ENCODE measurements at regions not wholly inside any gene's neighbourhood (a gene's known extent, or its start where the extent isn't known, plus 50 kb on each side); places are given as distances from the start of the nearest gene placed in this dataset.

- H3K4me1 Mint-ChIP-seq: no peaks in the 10 kb centered on the region
- no peaks in the 10 kb centered on the region for H3K36me3 Mint-ChIP-seq (ENCODE audit: low read depth)
- DNase-seq (no peak), ATAC-seq (no peak)
- no peak overlapping the region for H3K27ac Mint-ChIP-seq
- peaks cover 4% of the 10 kb centered on the region for H3K27me3 Mint-ChIP-seq
- no peak overlapping the region for H3K4me3 Mint-ChIP-seq
- H3K9me3 Mint-ChIP-seq: no peaks in the 10 kb centered on the region
Observed at GRCh38 chr13:111503905-111504695, 183.7 kb downstream of the TEX29 start.

- H3K4me1 Mint-ChIP-seq: no peaks in the 10 kb centered on the region
- no peak overlapping the region for H3K4me3 Mint-ChIP-seq
- ATAC-seq: no peak
- no peak overlapping the region for H3K27ac Mint-ChIP-seq
- peaks cover 4% of the 10 kb centered on the region for H3K27me3 Mint-ChIP-seq
- DNase-seq: no peak
- H3K9me3 Mint-ChIP-seq: no peaks in the 10 kb centered on the region
- no peaks in the 10 kb centered on the region for H3K36me3 Mint-ChIP-seq (ENCODE audit: low read depth)
Observed at GRCh38 chr13:111505175-111505777, 184.8 kb downstream of the TEX29 start.

DNA sequence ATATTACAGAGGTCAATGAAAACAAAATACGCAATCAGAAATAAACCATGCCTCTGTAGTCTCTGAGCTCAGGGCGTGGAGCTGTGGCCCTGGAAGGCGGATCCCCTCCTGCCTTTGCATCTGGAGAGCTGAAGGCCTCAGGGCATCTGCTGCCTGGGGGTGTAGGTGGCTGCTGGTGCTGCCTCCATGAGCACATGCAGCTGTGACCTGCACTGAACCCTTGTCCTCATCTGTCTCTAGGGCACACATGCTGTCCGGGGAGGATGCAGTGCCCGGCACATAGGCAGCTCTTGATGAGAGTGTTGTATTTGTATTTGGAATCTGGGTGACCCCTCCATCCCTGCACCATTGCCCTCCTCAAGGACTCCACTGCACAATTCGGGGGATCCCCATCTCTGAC is 185.7 kb downstream of the TEX29 start:
- Mint-ChIP-seq H3K9me3 (no peaks in the 10 kb centered on the region), H3K4me1 (no peaks in the 10 kb centered on the region), H3K27me3 (peaks cover 5% of the 10 kb centered on the region), H3K36me3 (ENCODE audit: low read depth) (no peaks in the 10 kb centered on the region), H3K4me3 (no peak overlapping the region), H3K27ac (no peak overlapping the region)
- DNase-seq: no peak
- no peak for ATAC-seq

DNA sequence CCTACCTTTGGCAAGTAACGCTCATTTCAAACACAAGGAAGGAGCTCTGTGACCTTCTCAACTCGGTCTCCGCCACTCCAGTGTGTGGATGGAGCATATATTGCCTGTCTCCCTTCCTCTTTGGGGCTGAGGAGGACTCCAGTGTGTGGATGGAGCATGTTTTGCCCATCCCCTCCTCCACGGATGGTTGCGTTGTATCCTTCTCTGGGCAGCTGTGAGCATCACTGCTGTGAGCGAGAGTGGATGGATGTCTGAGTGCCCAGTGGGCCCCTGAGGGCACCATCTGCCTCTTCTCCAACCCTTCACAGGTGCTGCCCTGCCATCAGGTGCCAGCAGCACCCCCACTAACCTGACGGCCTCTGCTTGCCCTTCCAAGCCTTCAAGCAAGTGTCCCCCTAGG is 186.2 kb downstream of the TEX29 start:
- ATAC-seq: no peak
- Mint-ChIP-seq H3K27me3 (peaks cover 8% of the 10 kb centered on the region), H3K9me3 (no peaks in the 10 kb centered on the region), H3K27ac (no peak overlapping the region), H3K4me3 (no peak overlapping the region), H3K4me1 (no peaks in the 10 kb centered on the region), H3K36me3 (ENCODE audit: low read depth) (no peaks in the 10 kb centered on the region)
- DNase-seq: no peak

DNA sequence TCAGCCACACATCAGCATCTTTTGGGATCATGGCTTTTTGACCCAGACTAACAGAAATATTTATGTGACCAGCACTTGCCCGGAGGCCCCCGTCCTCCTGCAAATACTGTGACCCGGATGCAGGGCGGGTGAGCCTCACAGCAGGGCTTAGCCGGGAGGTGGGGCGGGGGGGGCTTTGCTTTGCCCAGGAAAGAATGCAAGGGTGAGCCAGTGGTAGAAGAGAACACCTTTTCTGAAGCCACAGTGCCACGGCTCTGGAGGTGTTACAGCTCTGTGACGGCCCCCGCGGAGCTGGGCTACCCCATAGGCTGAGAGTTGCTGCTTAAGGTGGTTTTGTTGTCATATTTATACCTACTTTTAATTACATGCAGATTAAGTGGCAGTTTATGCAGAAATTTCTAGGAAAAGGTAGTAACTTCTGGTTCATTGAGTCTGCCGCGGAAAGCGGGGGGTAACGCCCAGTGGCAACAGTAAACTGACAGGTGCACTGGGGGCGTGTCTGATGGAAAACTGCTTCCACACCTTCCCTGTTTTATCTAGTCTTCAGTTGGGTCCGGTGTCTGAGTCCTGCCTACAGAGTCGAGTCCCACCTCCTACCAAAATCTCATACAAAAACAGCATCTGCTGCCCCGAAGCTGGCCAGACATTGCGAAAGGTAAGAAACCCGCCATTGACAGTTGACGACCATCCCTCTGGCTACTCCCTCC is 187.9 kb downstream of the TEX29 start:
- peaks cover 8% of the 10 kb centered on the region for H3K27me3 Mint-ChIP-seq
- no peak overlapping the region for H3K27ac Mint-ChIP-seq
- no peak for ATAC-seq
- H3K4me1 Mint-ChIP-seq: no peaks in the 10 kb centered on the region
- no peaks in the 10 kb centered on the region for H3K9me3 Mint-ChIP-seq
- no peak for DNase-seq
- H3K4me3 Mint-ChIP-seq: no peak overlapping the region
- no peaks in the 10 kb centered on the region for H3K36me3 Mint-ChIP-seq (ENCODE audit: low read depth)

DNA sequence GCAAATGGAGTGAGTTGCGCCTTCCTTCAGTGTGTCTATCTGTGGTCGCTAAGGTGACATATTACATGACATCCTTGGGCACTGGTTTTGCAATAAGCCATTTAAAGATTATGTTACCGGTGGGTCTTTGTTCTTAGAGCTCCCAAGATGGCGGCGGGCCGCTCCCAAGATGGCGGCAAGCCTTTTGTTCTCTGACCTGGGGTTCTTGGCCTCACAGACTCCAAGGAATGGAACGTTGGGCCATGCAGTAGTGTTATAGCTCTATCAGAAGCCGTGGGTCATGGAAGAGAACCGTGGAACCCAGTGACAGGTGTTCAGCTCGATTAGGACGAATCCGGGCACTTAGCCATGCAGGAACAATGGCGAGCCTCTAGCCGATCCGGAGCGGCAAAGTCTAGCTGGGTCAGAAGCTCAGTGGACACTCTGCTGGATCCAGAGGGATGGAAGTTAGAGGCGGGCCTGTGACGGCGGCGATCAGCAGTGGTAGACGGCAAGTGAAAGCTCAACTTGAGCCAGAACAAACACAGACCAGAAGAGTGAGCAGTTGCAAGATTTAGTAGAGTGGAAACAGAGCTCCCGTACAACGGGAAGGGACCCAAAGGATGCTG is 188.6 kb downstream of the TEX29 start:
- Mint-ChIP-seq H3K4me1 (no peaks in the 10 kb centered on the region), H3K9me3 (no peaks in the 10 kb centered on the region), H3K27ac (no peak overlapping the region), H3K36me3 (ENCODE audit: low read depth) (no peaks in the 10 kb centered on the region), H3K27me3 (peaks cover 5% of the 10 kb centered on the region), H3K4me3 (no peak overlapping the region)
- ATAC-seq (no peak), DNase-seq (no peak)

GRCh38 chr13:111510502-111511218 is 190.2 kb downstream of the TEX29 start:
- Mint-ChIP-seq H3K27ac (no peak overlapping the region), H3K9me3 (no peaks in the 10 kb centered on the region), H3K36me3 (ENCODE audit: low read depth) (no peaks in the 10 kb centered on the region), H3K4me3 (no peak overlapping the region), H3K27me3 (peaks cover 3% of the 10 kb centered on the region), H3K4me1 (no peaks in the 10 kb centered on the region)
- ATAC-seq: no peak
- DNase-seq: no peak

DNA sequence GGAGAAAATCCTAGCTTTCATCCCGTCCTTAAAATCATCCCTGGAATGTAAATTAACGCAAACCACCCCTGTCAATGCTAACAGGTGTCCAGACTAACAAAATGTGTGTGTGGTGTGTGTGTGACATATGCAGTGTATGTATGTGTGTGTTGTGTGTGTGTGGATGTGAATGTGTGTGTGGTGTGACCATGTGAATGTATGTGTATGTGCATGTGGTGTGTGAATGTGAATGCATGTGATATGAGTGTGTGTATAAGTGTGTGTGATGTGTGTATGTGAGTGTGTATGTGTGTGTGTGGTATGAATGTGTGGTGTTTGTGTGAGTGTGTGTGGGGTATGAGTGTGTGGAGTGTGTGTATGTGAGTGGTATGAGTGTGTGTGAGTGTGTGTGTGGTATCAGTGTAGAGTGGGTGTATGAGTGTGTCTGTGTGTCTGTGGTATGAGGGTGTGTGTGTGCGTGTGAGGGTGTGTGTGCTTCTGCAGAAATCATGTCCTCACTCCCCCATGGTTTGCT is 190.8 kb downstream of the TEX29 start:
- DNase-seq: no peak
- ATAC-seq: no peak
- Mint-ChIP-seq H3K27me3 (peaks cover 3% of the 10 kb centered on the region), H3K9me3 (no peaks in the 10 kb centered on the region), H3K36me3 (ENCODE audit: low read depth) (no peaks in the 10 kb centered on the region), H3K27ac (no peak overlapping the region), H3K4me3 (no peak overlapping the region), H3K4me1 (no peaks in the 10 kb centered on the region)

DNA sequence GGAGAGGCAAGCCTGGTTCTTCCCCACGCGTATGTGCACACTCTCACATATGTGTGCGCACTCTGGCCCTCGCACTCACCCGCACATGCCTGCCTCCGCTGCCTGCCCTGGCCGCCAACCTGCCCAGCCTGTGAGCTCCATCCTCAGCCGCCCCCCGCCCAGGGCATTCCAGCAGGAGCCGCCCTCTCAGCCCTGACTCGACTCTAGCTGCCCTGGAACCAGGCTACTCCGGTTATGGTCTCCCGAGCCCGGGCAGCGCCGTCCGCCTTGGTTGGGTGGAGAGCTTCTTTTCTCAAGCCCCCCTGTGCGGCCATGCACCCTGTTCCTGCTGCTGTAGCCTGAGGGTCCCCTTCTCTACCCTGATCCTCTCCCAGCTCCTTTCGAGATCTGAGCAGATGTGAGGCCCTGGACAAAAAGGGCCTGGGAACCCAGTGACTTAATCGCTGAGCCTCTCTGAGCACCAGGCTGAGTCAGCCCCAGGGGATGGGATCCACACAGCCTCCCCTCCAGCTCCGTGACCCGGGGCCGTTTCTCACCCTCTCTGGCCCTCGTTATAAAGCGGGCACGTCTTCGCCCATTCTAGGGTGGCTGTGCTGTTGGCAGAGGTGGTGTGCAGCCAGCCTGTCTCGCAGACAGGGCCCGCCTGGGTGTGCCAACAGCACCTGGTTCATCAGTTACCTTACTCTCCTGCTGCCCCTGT is 191.5 kb downstream of the TEX29 start:
- ATAC-seq (no peak), DNase-seq (no peak)
- H3K27ac Mint-ChIP-seq: no peak overlapping the region
- H3K9me3 Mint-ChIP-seq: no peaks in the 10 kb centered on the region
- H3K27me3 Mint-ChIP-seq: peaks cover 3% of the 10 kb centered on the region
- no peaks in the 10 kb centered on the region for H3K36me3 Mint-ChIP-seq (ENCODE audit: low read depth)
- no peaks in the 10 kb centered on the region for H3K4me1 Mint-ChIP-seq
- no peak overlapping the region for H3K4me3 Mint-ChIP-seq

DNA sequence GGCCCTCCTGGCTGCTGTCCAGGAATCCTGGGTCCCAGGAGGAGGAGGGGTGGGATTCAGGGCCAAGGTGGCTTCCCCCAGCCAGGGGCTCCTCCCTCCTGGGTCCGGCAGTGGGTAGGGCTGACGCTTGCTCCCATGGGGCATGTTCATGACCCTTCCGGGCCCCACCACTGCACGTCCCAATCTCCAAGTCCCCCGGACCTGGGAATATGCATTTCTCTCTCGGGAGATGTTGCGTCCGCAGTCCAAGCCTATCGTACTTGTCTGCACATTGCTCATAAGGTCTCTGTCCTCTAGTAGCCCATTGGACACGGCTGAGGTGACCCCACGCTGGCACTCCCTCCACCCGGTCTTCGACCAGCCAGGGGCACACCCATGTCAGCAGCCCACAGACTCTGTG is 192.3 kb downstream of the TEX29 start:
- DNase-seq: no peak
- Mint-ChIP-seq H3K4me3 (no peak overlapping the region), H3K9me3 (no peaks in the 10 kb centered on the region), H3K4me1 (no peaks in the 10 kb centered on the region), H3K36me3 (ENCODE audit: low read depth) (no peaks in the 10 kb centered on the region), H3K27me3 (peaks cover 3% of the 10 kb centered on the region), H3K27ac (no peak overlapping the region)
- no peak for ATAC-seq

DNA sequence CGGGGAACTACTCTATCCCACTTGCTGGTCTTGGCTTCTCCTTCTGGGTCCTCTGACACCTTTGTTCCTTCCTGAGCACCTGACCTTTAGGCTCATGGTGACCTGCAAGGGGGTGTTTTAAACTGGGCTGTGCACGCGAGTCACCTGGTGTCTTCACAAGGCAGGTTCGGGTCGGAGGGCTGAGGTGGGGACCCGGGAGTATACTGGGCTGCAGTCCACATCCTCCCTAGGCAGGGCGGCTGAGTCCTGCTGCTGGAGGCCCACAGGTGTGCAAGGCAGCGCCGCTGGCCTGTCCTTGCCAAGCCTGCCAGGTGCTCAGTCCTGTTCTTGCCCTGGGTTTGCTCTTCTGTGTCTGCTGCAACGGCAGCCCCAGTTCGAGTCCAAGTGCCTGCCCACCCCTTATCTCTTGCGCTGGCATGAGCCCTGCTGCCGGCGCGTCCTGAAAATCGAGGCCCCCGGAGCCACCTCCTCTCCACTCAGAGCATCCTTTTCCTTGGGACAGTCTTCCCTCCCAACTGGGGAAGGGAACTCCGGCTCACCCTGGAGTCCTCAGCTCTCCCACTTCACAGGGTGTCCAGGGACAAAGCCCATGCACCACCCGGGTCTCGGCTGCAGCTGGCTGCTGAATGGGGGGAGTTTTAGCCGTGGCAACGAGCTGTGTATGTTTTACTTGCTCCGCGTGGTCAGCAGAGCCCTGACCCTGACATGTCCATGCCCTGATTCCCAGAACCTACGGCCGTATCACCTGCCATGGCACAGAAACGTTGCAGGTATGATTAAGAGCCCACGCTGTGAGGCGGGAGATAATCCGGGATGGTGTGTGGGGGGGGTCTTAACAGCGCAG is 193.5 kb downstream of the TEX29 start:
- Mint-ChIP-seq H3K4me3 (no peak overlapping the region), H3K9me3 (no peaks in the 10 kb centered on the region), H3K36me3 (ENCODE audit: low read depth) (no peaks in the 10 kb centered on the region), H3K4me1 (no peaks in the 10 kb centered on the region), H3K27ac (no peak overlapping the region), H3K27me3 (peaks cover 3% of the 10 kb centered on the region)
- no peak for DNase-seq
- ATAC-seq: no peak

GRCh38 chr13:111514610-111515306 is 194.3 kb downstream of the TEX29 start:
- no peak for DNase-seq

DNA sequence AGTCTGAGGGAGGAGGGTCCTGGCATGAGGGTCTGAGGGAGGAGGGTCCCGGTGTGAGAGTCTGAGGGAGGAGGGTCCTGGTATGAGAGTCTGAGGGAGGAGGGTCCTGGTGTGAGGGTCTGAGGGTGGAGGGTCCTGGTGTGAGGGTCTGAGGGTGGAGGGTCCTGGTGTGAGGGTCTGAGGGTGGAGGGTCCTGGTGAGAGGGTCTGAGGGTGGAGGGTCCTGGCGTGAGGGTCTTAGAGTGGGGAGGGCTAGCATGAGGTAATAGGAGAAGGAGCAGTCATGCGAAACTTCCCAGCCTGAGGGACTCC is 194.8 kb downstream of the TEX29 start:
- Mint-ChIP-seq H3K4me1 (no peaks in the 10 kb centered on the region), H3K9me3 (no peaks in the 10 kb centered on the region), H3K27ac (no peak overlapping the region), H3K27me3 (peaks cover 3% of the 10 kb centered on the region), H3K4me3 (no peak overlapping the region), H3K36me3 (ENCODE audit: low read depth) (no peaks in the 10 kb centered on the region)
- no peak for DNase-seq
- ATAC-seq: no peak

More at GRCh38 chr13:111514610-111515306, 194.3 kb downstream of the TEX29 start:
- no peak for ATAC-seq
- H3K9me3 Mint-ChIP-seq: no peaks in the 10 kb centered on the region
- no peaks in the 10 kb centered on the region for H3K36me3 Mint-ChIP-seq (ENCODE audit: low read depth)
- no peak overlapping the region for H3K4me3 Mint-ChIP-seq
- H3K4me1 Mint-ChIP-seq: no peaks in the 10 kb centered on the region
- H3K27me3 Mint-ChIP-seq: peaks cover 3% of the 10 kb centered on the region
- no peak overlapping the region for H3K27ac Mint-ChIP-seq

Data from activated naive CD8-positive, alpha-beta T cell treated with anti-CD3 and anti-CD28 coated beads, Interleukin-2, amount 50 U/mL, for 24 hours (primary cell).